HCT116 (cell line): ENCODE measurements at regions not wholly inside any gene's neighbourhood (a gene's known extent, or its start where the extent isn't known, plus 50 kb on each side); places are given as distances from the start of the nearest gene placed in this dataset.

Experiments used
- POLR2A ChIP-seq: IDR thresholded peaks from 2 replicates; pipeline ENCODE4 v1.7.0; 2011; ENCODE audit warnings: borderline replicate concordance; ENCODE audit not compliant: insufficient read depth, insufficient read length; ENCODE audit errors: extremely low read depth
- SIN3A ChIP-seq: IDR thresholded peaks from 2 replicates; pipeline ENCODE4 v1.6.1; 2012; ENCODE audit warnings: low read depth

GRCh38 chr14:83711046-83711445 lies 1818.9 kb upstream of the FLRT2 start:
- TF ChIP-seq POLR2A (no peak), SIN3A (no peak)
